HG02678 (cell line): ENCODE measurements at regions not wholly inside any gene's neighbourhood (a gene's known extent, or its start where the extent isn't known, plus 50 kb on each side); places are given as distances from the start of the nearest gene placed in this dataset.

Source experiments
- ATAC-seq: cut with Tn5 transposase; IDR thresholded peaks from one replicate; pipeline ENCODE4 v1.9.1; 2021; ENCODE audit warnings: mild to moderate bottlenecking, moderate library complexity; ENCODE audit not compliant: unreplicated experiment

GRCh38 chr20:50399555-50399916 lies 110.6 kb upstream of the PTPN1 start:
- no peak for ATAC-seq

GRCh38 chr20:50399917-50400704 lies 110.1 kb upstream of the PTPN1 start:
- ATAC-seq, result no peak

GRCh38 chr20:50400705-50401586 lies 109.2 kb upstream of the PTPN1 start:
- ATAC-seq, result no peak

GRCh38 chr20:50401587-50402418 lies 108.4 kb upstream of the PTPN1 start:
- no peak for ATAC-seq

- ATAC-seq, result no peak
These were observed 106.4 kb upstream of the PTPN1 start for GRCh38 chr20:50403565-50404418.

GRCh38 chr20:50404419-50405234 lies 105.6 kb upstream of the PTPN1 start:
- no peak for ATAC-seq

- no peak for ATAC-seq
These were observed 104.8 kb upstream of the PTPN1 start for GRCh38 chr20:50405235-50405914.

- no peak for ATAC-seq
These were observed 104.1 kb upstream of the PTPN1 start for GRCh38 chr20:50405915-50406609.

GRCh38 chr20:50406610-50407136 lies 103.5 kb upstream of the PTPN1 start:
- no peak for ATAC-seq

GRCh38 chr20:50408526-50409364 lies 101.4 kb upstream of the PTPN1 start:
- no peak for ATAC-seq

- no peak for ATAC-seq
These were observed 100.7 kb upstream of the PTPN1 start for GRCh38 chr20:50409495-50409894.

- no peak for ATAC-seq
These were observed 99.8 kb upstream of the PTPN1 start for GRCh38 chr20:50410343-50410742.

GRCh38 chr20:50412069-50412468 lies 98.1 kb upstream of the PTPN1 start:
- no peak for ATAC-seq

GRCh38 chr20:50412499-50412898 lies 97.7 kb upstream of the PTPN1 start:
- ATAC-seq, result no peak

GRCh38 chr20:50413088-50413500 lies 97.1 kb upstream of the PTPN1 start:
- ATAC-seq, result no peak

GRCh38 chr20:50415021-50415515 lies 95.1 kb upstream of the PTPN1 start:
- ATAC-seq, result no peak
